ENCODE measurements at regions not wholly inside any gene's neighbourhood (a gene's known extent, or its start where the extent isn't known, plus 50 kb on each side); places are given as distances from the start of the nearest gene placed in this dataset.

- no peak for TF ChIP-seq CHD7 (IDR thresholded peaks at IDR 0.05; ENCODE audit: insufficient replicate concordance, low read length)
- no peak for TF ChIP-seq BACH1 (IDR thresholded peaks at IDR 0.05; ENCODE audit: low read length)
- TF ChIP-seq PHF8 (conservative IDR thresholded peaks at IDR 0.05; ENCODE audit: low read depth, low read length): no peak
- TF ChIP-seq SIRT6 (IDR thresholded peaks at IDR 0.05; ENCODE audit: low read length): no peak
- no peak for TF ChIP-seq CEBPB (IDR thresholded peaks at IDR 0.05; ENCODE audit: low read depth, low read length)
- TF ChIP-seq KDM4A (IDR thresholded peaks at IDR 0.05; ENCODE audit: low read depth, low read length, severe bottlenecking): no peak
- no peak for TF ChIP-seq FOSL1 (IDR thresholded peaks at IDR 0.05; ENCODE audit: insufficient read depth, low read depth, low read length)
- TF ChIP-seq SP1 (IDR thresholded peaks at IDR 0.05; ENCODE audit: low read depth, low read length): no peak
Observed at GRCh38 chr2:173557497-173557896, 202.8 kb downstream of the CDCA7 start (continued).
